Activated CD8-positive, alpha-beta memory T cell treated with anti-CD3 and anti-CD28 coated beads, Interleukin-2, amount 50 U/mL, for 48 hours (primary cell): ENCODE measurements at regions not wholly inside any gene's neighbourhood (a gene's known extent, or its start where the extent isn't known, plus 50 kb on each side); places are given as distances from the start of the nearest gene placed in this dataset.

Experiments used
- DNase-seq: peaks from one replicate; pipeline ENCODE4 v3.0.0-alpha.2; 2020

- DNase-seq, result no peak
Observed at GRCh38 chr12:118467641-118468305, 91.4 kb downstream of the SUDS3 start.

GRCh38 chr12:118472940-118473339, 96.6 kb downstream of the SUDS3 start:
- DNase-seq, result no peak

GRCh38 chr12:118480235-118480634, 103.9 kb downstream of the SUDS3 start:
- DNase-seq, result no peak

- DNase-seq, result no peak
Observed at GRCh38 chr12:118488034-118488433, 111.7 kb downstream of the SUDS3 start.

GRCh38 chr12:118493962-118494361, 117.6 kb downstream of the SUDS3 start:
- no peak for DNase-seq

- no peak for DNase-seq
Observed at GRCh38 chr12:118494776-118495175, 118.4 kb downstream of the SUDS3 start.

- no peak for DNase-seq
Observed at GRCh38 chr12:118495296-118495695, 118.9 kb downstream of the SUDS3 start.

GRCh38 chr12:118498171-118498570, 121.8 kb downstream of the SUDS3 start:
- DNase-seq, result no peak

- DNase-seq, result no peak
Observed at GRCh38 chr12:118500299-118500698, 123.9 kb downstream of the SUDS3 start.

- DNase-seq, result no peak
Observed at GRCh38 chr12:118501489-118501888, 125.1 kb downstream of the SUDS3 start.

- no peak for DNase-seq
Observed at GRCh38 chr12:118503476-118503875, 127.1 kb downstream of the SUDS3 start.

- DNase-seq, result no peak
Observed at GRCh38 chr12:118512669-118513068, 136.3 kb downstream of the SUDS3 start.

GRCh38 chr12:118513611-118514010, 137.3 kb downstream of the SUDS3 start:
- DNase-seq, result no peak

- no peak for DNase-seq
Observed at GRCh38 chr12:118514297-118514696, 137.9 kb downstream of the SUDS3 start.

GRCh38 chr12:118520214-118521035, 144.1 kb downstream of the SUDS3 start:
- no peak for DNase-seq

- DNase-seq, result no peak
Observed at GRCh38 chr12:118521036-118521370, 144.6 kb downstream of the SUDS3 start.

- DNase-seq, result no peak
Observed at GRCh38 chr12:118524446-118524845, 148.1 kb downstream of the SUDS3 start.

GRCh38 chr12:118525216-118525615, 148.9 kb downstream of the SUDS3 start:
- no peak for DNase-seq

GRCh38 chr12:118526255-118527095, 150.1 kb downstream of the SUDS3 start:
- DNase-seq, result no peak

- DNase-seq, result no peak
Observed at GRCh38 chr12:118527310-118527709, 151.0 kb downstream of the SUDS3 start.

- no peak for DNase-seq
Observed at GRCh38 chr12:118528625-118529024, 152.3 kb downstream of the SUDS3 start.

- no peak for DNase-seq
Observed at GRCh38 chr12:118534003-118534402, 157.6 kb downstream of the SUDS3 start.

GRCh38 chr12:118536306-118536906, 160.1 kb downstream of the SUDS3 start:
- DNase-seq, result no peak
